Breast epithelium (tissue), 4 donors: ENCODE measurements at regions not wholly inside any gene's neighbourhood (a gene's known extent, or its start where the extent isn't known, plus 50 kb on each side); places are given as distances from the start of the nearest gene placed in this dataset.
"Not testable (repeated sequence)": the region's sequence is repeated elsewhere in the genome, so short reads cannot be mapped to it uniquely, and the experiment has no call there.

Experiments
- DNase-seq, 2 donors: peaks; one replicate each; pipeline ENCODE4 v3.0.0-alpha.2; 2019; ENCODE audit warnings: low spot score in 2 of 2
- H3K27ac ChIP-seq, 2 donors: fragments of 200-600 bp; sonication (generic) in 1 of 2; one replicate each; pipeline ENCODE4 v1.5.1; 2016 to 2019; ENCODE audit warnings: mild to moderate bottlenecking in 1 of 2
- H3K27me3 ChIP-seq, 2 donors: fragments of 200-600 bp; sonication (generic) in 1 of 2; one replicate each; pipeline versions ENCODE4 v1.5.1 to v1.6.0; 2017 to 2019; ENCODE audit warnings: control low read depth in 1 of 2, mild to moderate bottlenecking in 1 of 2
- H3K36me3 ChIP-seq: fragments of 200-600 bp; one replicate; pipeline ENCODE4 v1.5.1; 2019
- H3K4me1 ChIP-seq, 2 donors: fragments of 200-600 bp; sonication (generic); one replicate each; pipeline ENCODE4 v1.5.1; 2016 to 2019; ENCODE audit warnings: control low read depth in 1 of 2
- H3K4me3 ChIP-seq, 3 donors: fragments of 200-600 bp; sonication (generic); 1 replicate in 2 of 3; 2 replicates in 1 of 3; pipeline ENCODE4 v1.5.1; 2016 to 2019; ENCODE audit warnings: mild to moderate bottlenecking in 3 of 3, moderate library complexity in 2 of 3
- H3K9me3 ChIP-seq, 2 donors: fragments of 200-600 bp; sonication (generic) in 1 of 2; one replicate each; pipeline ENCODE4 v1.5.1; 2016 to 2019; ENCODE audit warnings: control low read depth in 1 of 2
- POLR2A ChIP-seq: fragments of 450-650 bp; IDR thresholded peaks from one replicate; pipeline ENCODE4 v1.6.1; 2016; ENCODE audit warnings: antibody characterized with exemption, mild to moderate bottlenecking, moderate library complexity
- POLR2AphosphoS5 ChIP-seq, 3 donors: sonication (generic); formaldehyde crosslinking; IDR thresholded peaks; one replicate each; pipeline ENCODE4 v1.6.1; 2017; ENCODE audit warnings: antibody characterized with exemption in 3 of 3
- intact Hi-C: fragments of 100-400 bp; cut with DNase I; formaldehyde crosslinking; loops from one replicate; pipeline ENCODE4 v1.15.1; 2023; ENCODE audit warnings: low total_unique reads
- TF ChIP-seq, protein P1 (sequence below), 3 donors: fragments of 450-650 bp; IDR thresholded peaks; one replicate each; pipeline ENCODE4 v1.5.1; 2016 to 2017; ENCODE audit warnings: antibody characterized with exemption in 3 of 3, mild to moderate bottlenecking in 3 of 3, moderate library complexity in 3 of 3

- Histone ChIP-seq H3K9me3 (peaks cover 0 to 2% of the 10 kb centered on the region in 2 donors), H3K4me3 (no peak overlapping the region), H3K27ac (no peak overlapping the region), H3K36me3 (no peaks in the 10 kb centered on the region), H3K4me1 (no peaks in the 10 kb centered on the region), H3K27me3 (no peaks in the 10 kb centered on the region)
- intact Hi-C loops = no loop called here
- TF ChIP-seq POLR2A (no peak), POLR2AphosphoS5 (IDR thresholded peaks at IDR 0.05) (no peak)
- TF ChIP-seq, protein P1, sequence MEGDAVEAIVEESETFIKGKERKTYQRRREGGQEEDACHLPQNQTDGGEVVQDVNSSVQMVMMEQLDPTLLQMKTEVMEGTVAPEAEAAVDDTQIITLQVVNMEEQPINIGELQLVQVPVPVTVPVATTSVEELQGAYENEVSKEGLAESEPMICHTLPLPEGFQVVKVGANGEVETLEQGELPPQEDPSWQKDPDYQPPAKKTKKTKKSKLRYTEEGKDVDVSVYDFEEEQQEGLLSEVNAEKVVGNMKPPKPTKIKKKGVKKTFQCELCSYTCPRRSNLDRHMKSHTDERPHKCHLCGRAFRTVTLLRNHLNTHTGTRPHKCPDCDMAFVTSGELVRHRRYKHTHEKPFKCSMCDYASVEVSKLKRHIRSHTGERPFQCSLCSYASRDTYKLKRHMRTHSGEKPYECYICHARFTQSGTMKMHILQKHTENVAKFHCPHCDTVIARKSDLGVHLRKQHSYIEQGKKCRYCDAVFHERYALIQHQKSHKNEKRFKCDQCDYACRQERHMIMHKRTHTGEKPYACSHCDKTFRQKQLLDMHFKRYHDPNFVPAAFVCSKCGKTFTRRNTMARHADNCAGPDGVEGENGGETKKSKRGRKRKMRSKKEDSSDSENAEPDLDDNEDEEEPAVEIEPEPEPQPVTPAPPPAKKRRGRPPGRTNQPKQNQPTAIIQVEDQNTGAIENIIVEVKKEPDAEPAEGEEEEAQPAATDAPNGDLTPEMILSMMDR (IDR thresholded peaks at IDR 0.05) = no peak
- DNase-seq = no peak
Observed at GRCh38 chr17:12195418-12195817, 174.7 kb downstream of the MAP2K4 start.

GRCh38 chr17:12201294-12201880 is 180.7 kb downstream of the MAP2K4 start:
- Histone ChIP-seq H3K27ac (no peak overlapping the region), H3K4me3 (no peak overlapping the region), H3K27me3 (no peaks in the 10 kb centered on the region), H3K36me3 (no peaks in the 10 kb centered on the region), H3K4me1 (no peaks in the 10 kb centered on the region), H3K9me3 (peaks cover 0 to 2% of the 10 kb centered on the region in 2 donors)
- intact Hi-C loops = no loop called here
- DNase-seq = no peak
- TF ChIP-seq POLR2AphosphoS5 (IDR thresholded peaks at IDR 0.05) (no peak), POLR2A (no peak)
- TF ChIP-seq, protein P1 (IDR thresholded peaks at IDR 0.05) = no peak

GRCh38 chr17:12209632-12210191 is 189.0 kb downstream of the MAP2K4 start:
- TF ChIP-seq, protein P1 (IDR thresholded peaks at IDR 0.05) = no peak
- TF ChIP-seq POLR2A (no peak), POLR2AphosphoS5 (IDR thresholded peaks at IDR 0.05) (no peak)
- no peak overlapping the region for H3K27ac ChIP-seq
- H3K4me1 ChIP-seq = no peaks in the 10 kb centered on the region
- no peaks in the 10 kb centered on the region for H3K36me3 ChIP-seq
- H3K9me3 ChIP-seq = no peaks in the 10 kb centered on the region
- H3K27me3 ChIP-seq = no peaks in the 10 kb centered on the region
- intact Hi-C loops = no loop called here
- DNase-seq = no peak
- H3K4me3 ChIP-seq = no peak overlapping the region

GRCh38 chr17:12220714-12221439 is 200.2 kb downstream of the MAP2K4 start:
- H3K9me3 ChIP-seq, H3K4me3 ChIP-seq, H3K27me3 ChIP-seq, H3K27ac ChIP-seq, intact Hi-C loops, H3K36me3 ChIP-seq, H3K4me1 ChIP-seq, DNase-seq: not testable (repeated sequence)

DNA sequence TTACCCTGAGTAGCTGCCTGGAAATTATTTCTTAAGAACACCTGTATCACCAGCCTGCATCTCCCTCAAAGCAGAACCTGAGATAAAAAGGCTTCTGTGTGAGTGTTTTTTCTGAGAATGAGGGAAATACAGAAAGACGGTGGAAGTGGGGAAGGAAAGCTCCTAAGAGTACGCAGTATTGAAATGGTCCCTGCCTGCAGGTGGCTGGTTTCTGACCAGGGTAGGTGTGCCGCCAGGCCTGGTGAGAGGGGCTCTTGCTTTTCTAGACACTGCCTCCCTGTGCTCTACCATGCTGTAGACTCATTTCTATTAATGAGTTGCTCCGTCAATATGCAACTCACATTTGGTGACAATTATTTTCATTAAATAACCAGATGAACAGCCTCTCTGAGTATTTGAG is 201.7 kb downstream of the MAP2K4 start:
- no peaks in the 10 kb centered on the region for H3K27me3 ChIP-seq
- no peaks in the 10 kb centered on the region for H3K36me3 ChIP-seq
- H3K27ac ChIP-seq = no peak overlapping the region
- H3K4me1 ChIP-seq = no peaks in the 10 kb centered on the region
- intact Hi-C loops = no loop called here
- DNase-seq = no peak
- H3K9me3 ChIP-seq = no peaks in the 10 kb centered on the region
- H3K4me3 ChIP-seq = no peak overlapping the region
- TF ChIP-seq POLR2AphosphoS5 (IDR thresholded peaks at IDR 0.05) (no peak), POLR2A (no peak)
- TF ChIP-seq, protein P1 (IDR thresholded peaks at IDR 0.05) = no peak
